K562 (cell line): ENCODE measurements at regions not wholly inside any gene's neighbourhood (a gene's known extent, or its start where the extent isn't known, plus 50 kb on each side); places are given as distances from the start of the nearest gene placed in this dataset.

Experiments
- ATAC-seq: fragments of 200-7000 bp; cut with Tn5 transposase; 3 replicates; pipeline ENCODE4 v1.9.1; 2020; ENCODE audit warnings: moderate library complexity
- BruUV-seq: library from RNA; stranded (reverse); fragments of 400-500 nt; replicated peaks from 2 replicates; lab custom pipeline; 2021; lab: Mats Ljungman, UMichigan
- CTCF ChIA-PET: fragments of 300-600 bp; formaldehyde crosslinking; extraction: SDS; loops from one replicate; lab custom pipeline; 2021; ENCODE audit warnings: low intra/inter-chr PET ratio; lab: Yijun Ruan, JAX
- POLR2A ChIA-PET: fragments of 300-600, 350-650 bp; sonication (Branson Sonifier 250); formaldehyde crosslinking; extraction: SDS; loops from one replicate; lab custom pipeline; 2021; ENCODE audit warnings: antibody characterized with exemption, inconsistent platforms; lab: Yijun Ruan, JAX
- DNase-seq, 4 experiments: peaks; one replicate each; pipeline versions ENCODE4 v3.0.0 to v3.0.0-alpha.2; 2011 to 2018; ENCODE audit warnings: low spot score in 3 of 4, mixed read lengths in 3 of 4; ENCODE audit errors: extremely low read depth in 1 of 4
- FAIRE-seq: peaks from 2 replicates; lab custom pipeline; 2011; peaks lifted over from hg19 to GRCh38; lab: Jason Lieb, UNC
- H2AFZ ChIP-seq: 2 replicates; pipeline ENCODE4 v1.6.0; 2011; ENCODE audit warnings: low read depth, low read length, control low read depth, inconsistent platforms
- H3K27ac ChIP-seq: fragments of 200-600 bp; 3 replicates; pipeline ENCODE4 v1.8.0; 2011; ENCODE audit warnings: low read depth, mild to moderate bottlenecking, control low read depth, inconsistent platforms, low read length, moderate library complexity, mixed read lengths; ENCODE audit errors: extremely low read depth
- H3K27me3 ChIP-seq, 2 experiments: fragments of 300-600 bp in 1 of 2; 2 replicates in 1 of 2; 3 replicates in 1 of 2; pipeline versions ENCODE4 v1.6.0 to v1.8.0; 2011; ENCODE audit warnings: inconsistent platforms in 2 of 2, low read length in 2 of 2, mild to moderate bottlenecking in 1 of 2, mixed read lengths in 1 of 2, moderate library complexity in 1 of 2; ENCODE audit not compliant: control insufficient read depth in 2 of 2, insufficient read depth in 2 of 2
- H3K36me3 ChIP-seq: fragments of 300-600 bp; 3 replicates; pipeline ENCODE4 v1.8.0; 2011; ENCODE audit warnings: mild to moderate bottlenecking, low read length, inconsistent platforms; ENCODE audit not compliant: control insufficient read depth, insufficient read depth
- H3K4me1 ChIP-seq, 2 experiments: fragments of 200-600 bp in 1 of 2; replicated peaks in 1 of 2; 2 replicates in 1 of 2; 3 replicates in 1 of 2; pipeline versions ENCODE4 v1.5.1 to v1.8.0; 2011; ENCODE audit warnings: inconsistent platforms in 2 of 2, low read length in 2 of 2, mild to moderate bottlenecking in 1 of 2, mixed read lengths in 1 of 2, moderate library complexity in 1 of 2; ENCODE audit not compliant: control insufficient read depth in 2 of 2, insufficient read depth in 2 of 2
- H3K4me2 ChIP-seq: 2 replicates; pipeline ENCODE4 v1.6.1; 2011; ENCODE audit warnings: low read length, control low read depth, inconsistent platforms, mixed read lengths; ENCODE audit not compliant: insufficient read depth
- H3K4me3 ChIP-seq: fragments of 200-600 bp; sonication (generic), shearing (Covaris generic); 2 replicates; pipeline ENCODE4 v1.5.1; 2016; ENCODE audit warnings: control low read depth, inconsistent platforms
- H3K79me2 ChIP-seq: fragments of 200-600 bp; 3 replicates; pipeline ENCODE4 v1.8.0; 2011; ENCODE audit warnings: low read length, inconsistent platforms; ENCODE audit not compliant: control insufficient read depth, insufficient read depth
- H3K9ac ChIP-seq, 2 experiments: 2 replicates each; pipeline versions ENCODE4 v1.6.0 to v1.6.1; 2011; ENCODE audit warnings: low read depth in 2 of 2, low read length in 2 of 2, control low read depth in 1 of 2, inconsistent platforms in 1 of 2, mild to moderate bottlenecking in 1 of 2, mixed read lengths in 1 of 2; ENCODE audit not compliant: insufficient read depth in 1 of 2
- H3K9me1 ChIP-seq: one replicate; pipeline ENCODE4 v1.6.0; 2011; ENCODE audit warnings: inconsistent platforms, mild to moderate bottlenecking, low read length, moderate library complexity; ENCODE audit not compliant: control insufficient read depth, insufficient read depth
- H3K9me3 ChIP-seq: replicated peaks from 2 replicates; pipeline ENCODE4 v1.5.1; 2011; ENCODE audit warnings: low read depth, low read length, inconsistent platforms; ENCODE audit not compliant: control insufficient read depth, insufficient read depth
- H4K20me1 ChIP-seq: replicated peaks from 2 replicates; pipeline ENCODE4 v1.6.1; 2011; ENCODE audit warnings: low read length, inconsistent platforms, mixed read lengths; ENCODE audit not compliant: control insufficient read depth, insufficient read depth
- CBX3 ChIP-seq, 2 experiments: IDR thresholded peaks; 1 replicate in 1 of 2; 2 replicates in 1 of 2; pipeline ENCODE4 v1.6.1; 2012; ENCODE audit warnings: inconsistent platforms in 2 of 2, low read length in 2 of 2, borderline replicate concordance in 1 of 2, control low read depth in 1 of 2
- GATAD2B ChIP-seq: fragments of 450-650 bp; IDR thresholded peaks from 2 replicates; pipeline ENCODE4 v1.6.1; 2017; ENCODE audit warnings: mild to moderate bottlenecking, borderline replicate concordance
- HDAC2 ChIP-seq: fragments of 450-650 bp; IDR thresholded peaks from 2 replicates; pipeline ENCODE4 v1.6.1; 2016; ENCODE audit warnings: mild to moderate bottlenecking
- KLF1 ChIP-seq: fragments of 450-650 bp; IDR thresholded peaks from 2 replicates; pipeline ENCODE4 v1.6.1; 2016; ENCODE audit warnings: missing genetic modification characterization, missing compliant biosample characterization
- NFXL1 ChIP-seq: fragments of 450-650 bp; formaldehyde crosslinking; IDR thresholded peaks from 2 replicates; pipeline ENCODE4 v1.4.0; 2021; ENCODE audit warnings: mild to moderate bottlenecking
- PRMT5 ChIP-seq: sonication (generic); formaldehyde crosslinking; IDR thresholded peaks from 2 replicates; pipeline ENCODE4 v1.5.0; 2020; ENCODE audit warnings: missing genetic modification reagents
- RCOR1 ChIP-seq, 2 experiments: IDR thresholded peaks; 2 replicates each; pipeline ENCODE4 v1.6.1; 2012; ENCODE audit warnings: low read depth in 2 of 2, low read length in 2 of 2, borderline replicate concordance in 1 of 2, improper control_type of control experiment in 1 of 2
- ZSCAN32 ChIP-seq: fragments of 450-650 bp; formaldehyde crosslinking; IDR thresholded peaks from 2 replicates; pipeline ENCODE4 v1.4.0; 2020; ENCODE audit warnings: mild to moderate bottlenecking, moderate library complexity
- WGBS: fragments of 100-300 bp; shearing (Covaris generic); methylation state at CpG from one replicate; pipeline ENCODE4 v1.1.6; 2016; ENCODE audit warnings: low coverage, mixed read lengths; ENCODE audit not compliant: insufficient coverage; ENCODE audit errors: missing lambda C conversion rate; 5-methylcytosine and 5-hydroxymethylcytosine counted together
- in situ Hi-C: fragments of 300-500 bp; cut with MboI; formaldehyde crosslinking; loops from 4 replicates; pipeline ENCODE4 v1.15.0; 2018; ENCODE audit warnings: inconsistent platforms, mixed read lengths
- intact Hi-C: fragments of 100-400 bp; cut with micrococcal nuclease; formaldehyde crosslinking; loops from 2 replicates; pipeline ENCODE4 v1.14.2; 2022
- TF ChIP-seq, protein P1 (sequence below): fragments of 250-450 bp; sonication (Bioruptor Pico); IDR thresholded peaks from 2 replicates; pipeline ENCODE4 v1.8.0; 2022; ENCODE audit warnings: moderate library complexity, mild to moderate bottlenecking, inconsistent platforms
- TF ChIP-seq, protein P2 (sequence below): fragments of 250-450 bp; sonication (Bioruptor Pico); IDR thresholded peaks from 2 replicates; pipeline ENCODE4 v1.5.1; 2021; ENCODE audit warnings: mild to moderate bottlenecking

DNA sequence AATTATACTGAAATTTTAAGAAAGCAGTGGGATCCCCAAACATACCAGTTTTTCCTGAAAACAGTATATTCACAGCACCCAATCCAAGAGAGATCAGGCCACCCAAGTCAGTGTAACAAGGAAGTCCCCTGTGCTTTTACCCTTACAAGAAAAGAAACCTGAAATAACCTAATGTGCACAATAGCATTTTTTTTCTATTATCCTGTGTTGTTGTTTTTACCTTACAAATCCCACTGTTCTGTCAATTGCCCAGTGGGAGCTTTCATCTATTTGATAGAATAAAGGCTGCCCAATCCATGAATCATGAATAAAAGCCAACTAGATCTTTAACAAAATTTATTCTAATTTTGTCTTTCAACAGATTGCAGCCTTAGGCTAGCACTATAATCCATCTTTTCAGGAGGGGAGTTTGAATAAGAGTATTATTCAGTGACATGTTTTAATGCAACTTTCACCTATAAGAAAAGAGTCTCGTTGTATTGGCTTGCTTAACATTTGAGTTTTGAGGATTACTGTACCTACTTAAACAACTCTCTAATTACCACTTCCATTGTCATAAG is 457.4 kb downstream of the TRHDE start:
- no peaks in the 10 kb centered on the region for H3K36me3 ChIP-seq
- no peaks in the 10 kb centered on the region for H3K79me2 ChIP-seq
- no peak for DNase-seq
- in situ Hi-C loops, result no loop called here
- no TSS peak for BruUV-seq
- no peak overlapping the region for H3K27ac ChIP-seq
- FAIRE-seq, result no peak
- H2AFZ ChIP-seq, result no peak overlapping the region
- TF ChIP-seq, protein P1, sequence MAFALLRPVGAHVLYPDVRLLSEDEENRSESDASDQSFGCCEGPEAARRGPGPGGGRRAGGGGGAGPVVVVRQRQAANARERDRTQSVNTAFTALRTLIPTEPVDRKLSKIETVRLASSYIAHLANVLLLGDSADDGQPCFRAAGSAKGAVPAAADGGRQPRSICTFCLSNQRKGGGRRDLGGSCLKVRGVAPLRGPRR (CRISPR knock-in tag), result no peak
- no peak for TF ChIP-seq PRMT5
- TF ChIP-seq ZSCAN32 (CRISPR knock-in tag), result no peak
- no peak for TF ChIP-seq CBX3 (IDR thresholded peaks at IDR 0.05; ENCODE audit: borderline replicate concordance in 1 of 2, low read length in 2 of 2)
- intact Hi-C loops, result no loop called here
- POLR2A ChIA-PET, result no interaction called here
- H4K20me1 ChIP-seq, result no peaks in the 10 kb centered on the region
- ATAC-seq, result no peak
- CTCF ChIA-PET, result no interaction called here
- WGBS, result 0% methylated on average over 1 of the region's 1 CpG
- H3K9ac ChIP-seq, result no peak overlapping the region
- H3K4me3 ChIP-seq, result no peak overlapping the region
- H3K4me2 ChIP-seq, result no peak overlapping the region
- H3K4me1 ChIP-seq, result no peaks in the 10 kb centered on the region
- no peaks in the 10 kb centered on the region for H3K9me1 ChIP-seq
- no peaks in the 10 kb centered on the region for H3K27me3 ChIP-seq
- no peaks in the 10 kb centered on the region for H3K9me3 ChIP-seq

DNA sequence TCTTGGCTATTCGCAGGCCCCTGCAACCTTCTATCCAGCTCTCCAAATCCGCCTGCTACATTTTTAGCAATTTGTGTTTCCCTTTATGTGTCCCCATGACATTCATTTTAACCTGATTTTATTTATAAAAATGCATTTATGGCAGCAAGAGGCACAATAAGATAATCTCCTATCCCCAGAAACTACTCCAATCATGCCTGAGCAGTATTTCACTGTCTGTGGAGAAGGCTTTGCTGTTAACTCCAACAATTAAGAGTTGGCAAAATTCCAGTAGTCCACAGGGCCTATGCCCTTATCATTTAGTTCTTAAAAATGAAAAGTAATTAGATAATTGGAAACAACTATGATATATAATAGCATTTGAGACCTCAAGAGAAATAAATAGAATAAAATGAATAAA is 462.4 kb downstream of the TRHDE start:
- no peak overlapping the region for H3K4me3 ChIP-seq
- in situ Hi-C loops (no loop called here), intact Hi-C loops (no loop called here)
- H3K79me2 ChIP-seq, result no peaks in the 10 kb centered on the region
- H3K9me3 ChIP-seq, result 0 out of 2 replicates have a peak, but pooled peaks cover 3% of the 10 kb centered on the region
- H3K4me2 ChIP-seq, result no peak overlapping the region
- 0% methylated on average over 2 of the region's 2 CpGs for WGBS
- TF ChIP-seq KLF1 (tag), result no peak
- TF ChIP-seq RCOR1 (IDR thresholded peaks at IDR 0.05; ENCODE audit: borderline replicate concordance in 1 of 2, low read depth in 2 of 2, low read length in 2 of 2), result no peak
- TF ChIP-seq, protein P2, sequence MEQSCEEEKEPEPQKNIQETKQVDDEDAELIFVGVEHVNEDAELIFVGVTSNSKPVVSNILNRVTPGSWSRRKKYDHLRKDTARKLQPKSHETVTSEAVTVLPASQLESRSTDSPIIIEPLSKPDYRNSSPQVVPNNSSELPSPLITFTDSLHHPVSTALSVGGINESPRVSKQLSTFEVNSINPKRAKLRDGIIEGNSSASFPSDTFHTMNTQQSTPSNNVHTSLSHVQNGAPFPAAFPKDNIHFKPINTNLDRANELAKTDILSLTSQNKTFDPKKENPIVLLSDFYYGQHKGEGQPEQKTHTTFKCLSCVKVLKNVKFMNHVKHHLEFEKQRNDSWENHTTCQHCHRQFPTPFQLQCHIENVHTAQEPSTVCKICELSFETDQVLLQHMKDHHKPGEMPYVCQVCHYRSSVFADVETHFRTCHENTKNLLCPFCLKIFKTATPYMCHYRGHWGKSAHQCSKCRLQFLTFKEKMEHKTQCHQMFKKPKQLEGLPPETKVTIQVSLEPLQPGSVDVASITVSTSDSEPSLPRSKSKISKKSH (CRISPR knock-in tag), result no peak
- TF ChIP-seq HDAC2, result no peak
- no peak for TF ChIP-seq GATAD2B
- no peak for TF ChIP-seq NFXL1 (CRISPR knock-in tag)
- no peak for ATAC-seq
- H4K20me1 ChIP-seq, result no peaks in the 10 kb centered on the region
- H3K27ac ChIP-seq, result no peak overlapping the region
- H3K27me3 ChIP-seq, result no peaks in the 10 kb centered on the region
- no TSS peak for BruUV-seq
- FAIRE-seq, result no peak
- H3K9ac ChIP-seq, result no peak overlapping the region
- ChIA-PET POLR2A (no interaction called here), CTCF (no interaction called here)
- H3K4me1 ChIP-seq, result no peaks in the 10 kb centered on the region
- no peaks in the 10 kb centered on the region for H3K36me3 ChIP-seq
- H2AFZ ChIP-seq, result no peak overlapping the region
- no peaks in the 10 kb centered on the region for H3K9me1 ChIP-seq
- DNase-seq, result no peak
